ENCODE measurements at regions not wholly inside any gene's neighbourhood (a gene's known extent, or its start where the extent isn't known, plus 50 kb on each side); places are given as distances from the start of the nearest gene placed in this dataset.
"Not testable (repeated sequence)": the region's sequence is repeated elsewhere in the genome, so short reads cannot be mapped to it uniquely, and the experiment has no call there.

- not testable (repeated sequence) for DNase-seq
These were observed 232.6 kb upstream of the CHORDC1 start for GRCh38 chr11:90455347-90455920.

- DNase-seq, result no peak
These were observed 230.7 kb upstream of the CHORDC1 start for GRCh38 chr11:90453525-90453924.

GRCh38 chr11:90449606-90450005 is 226.8 kb upstream of the CHORDC1 start:
- DNase-seq, result no peak

GRCh38 chr11:90448256-90448655 is 225.4 kb upstream of the CHORDC1 start:
- no peak for DNase-seq

GRCh38 chr11:90447618-90448017 is 224.8 kb upstream of the CHORDC1 start:
- no peak for DNase-seq

- DNase-seq, result no peak
These were observed 223.4 kb upstream of the CHORDC1 start for GRCh38 chr11:90446207-90446606.

DNA sequence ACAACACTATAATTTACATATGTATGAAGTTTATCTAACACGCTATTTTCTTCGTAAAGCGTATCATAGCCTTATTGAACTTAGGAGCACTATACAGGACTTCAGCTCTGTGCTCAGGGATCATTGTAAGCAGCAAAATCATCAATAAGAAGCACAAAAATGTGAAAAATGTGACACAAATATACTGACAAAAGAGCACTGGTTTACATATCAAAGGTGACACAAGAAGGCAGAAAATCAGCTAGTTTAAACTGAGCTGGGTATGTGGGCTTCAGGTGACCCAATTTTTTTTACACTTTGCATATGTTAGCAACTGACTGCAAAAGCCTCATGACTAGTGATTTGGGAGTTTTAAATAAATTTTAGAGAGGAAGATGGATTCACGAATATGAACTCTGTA is 215.2 kb upstream of the CHORDC1 start:
- DNase-seq, result no peak

GRCh38 chr11:90434858-90435257 is 212.0 kb upstream of the CHORDC1 start:
- no peak for DNase-seq

DNA sequence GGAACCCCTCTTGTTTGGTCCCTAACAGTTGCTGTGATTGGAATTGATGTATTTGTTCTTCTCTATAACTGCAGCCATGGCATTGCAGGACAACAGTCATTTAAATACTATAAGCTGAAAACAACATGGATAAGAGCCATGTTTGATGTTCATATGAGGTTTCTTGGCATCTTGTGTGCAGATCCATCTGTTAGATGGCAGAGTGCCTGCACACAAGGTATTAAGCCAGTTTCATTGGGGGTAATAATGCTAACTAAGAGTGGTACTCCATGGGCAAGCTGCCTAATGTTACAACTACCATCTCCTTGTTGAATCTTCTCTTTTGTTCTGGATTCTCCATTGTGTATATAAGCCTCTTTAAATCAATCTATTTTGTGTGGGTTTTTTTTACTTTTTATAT is 206.0 kb upstream of the CHORDC1 start:
- no peak for DNase-seq

GRCh38 chr11:90426442-90426841 is 203.6 kb upstream of the CHORDC1 start:
- no peak for DNase-seq

GRCh38 chr11:90423378-90423777 is 200.5 kb upstream of the CHORDC1 start:
- DNase-seq, result no peak

GRCh38 chr11:90422787-90423186 is 199.9 kb upstream of the CHORDC1 start:
- not testable (repeated sequence) for DNase-seq

- no peak for DNase-seq
These were observed 191.4 kb upstream of the CHORDC1 start for GRCh38 chr11:90414221-90414620.

DNA sequence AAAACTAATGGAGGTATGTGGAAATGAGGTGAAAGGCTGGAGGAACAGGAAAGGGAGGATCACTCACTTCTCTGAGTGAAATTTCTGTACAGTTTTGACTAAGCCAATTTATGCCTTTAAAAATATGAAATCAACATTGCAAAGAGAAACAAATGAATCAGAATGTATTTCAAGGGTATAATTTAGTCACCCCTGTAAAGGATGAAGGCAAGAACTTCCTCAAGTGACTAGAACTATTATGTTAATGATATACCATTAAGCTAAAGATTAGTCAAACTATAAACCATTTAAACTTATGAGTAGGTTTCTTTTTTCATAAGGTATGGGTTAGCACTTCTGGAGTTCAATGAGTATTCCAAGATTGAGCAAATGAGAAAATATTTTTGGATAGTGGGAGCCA is 184.5 kb upstream of the CHORDC1 start:
- no peak for DNase-seq

GRCh38 chr11:90392692-90393091 is 169.8 kb upstream of the CHORDC1 start:
- DNase-seq, result no peak

- DNase-seq, result no peak
These were observed 168.9 kb upstream of the CHORDC1 start for GRCh38 chr11:90391756-90392155.

GRCh38 chr11:90380206-90380605 is 157.4 kb upstream of the CHORDC1 start:
- no peak for DNase-seq

GRCh38 chr11:90373971-90374370 is 151.1 kb upstream of the CHORDC1 start:
- no peak for DNase-seq

DNA sequence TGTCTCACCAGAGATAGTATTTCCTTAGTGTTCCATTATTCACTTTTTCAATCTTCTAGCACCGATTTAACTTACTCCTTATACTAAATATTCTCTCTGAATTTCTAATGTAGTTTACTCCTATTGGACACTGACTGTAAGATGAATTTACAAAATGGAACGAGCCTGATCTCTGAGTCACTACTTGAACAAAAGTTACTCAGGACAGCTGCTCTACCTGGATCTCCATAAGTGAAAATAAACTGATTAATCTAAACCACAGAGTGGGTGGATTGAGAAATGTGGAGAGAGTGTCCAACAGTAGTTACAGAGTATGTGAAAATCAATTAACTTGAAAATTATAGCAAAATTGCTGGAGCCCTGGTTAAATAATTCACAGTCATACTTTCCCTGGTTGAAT is 141.7 kb upstream of the CHORDC1 start:
- DNase-seq, result no peak

DNA sequence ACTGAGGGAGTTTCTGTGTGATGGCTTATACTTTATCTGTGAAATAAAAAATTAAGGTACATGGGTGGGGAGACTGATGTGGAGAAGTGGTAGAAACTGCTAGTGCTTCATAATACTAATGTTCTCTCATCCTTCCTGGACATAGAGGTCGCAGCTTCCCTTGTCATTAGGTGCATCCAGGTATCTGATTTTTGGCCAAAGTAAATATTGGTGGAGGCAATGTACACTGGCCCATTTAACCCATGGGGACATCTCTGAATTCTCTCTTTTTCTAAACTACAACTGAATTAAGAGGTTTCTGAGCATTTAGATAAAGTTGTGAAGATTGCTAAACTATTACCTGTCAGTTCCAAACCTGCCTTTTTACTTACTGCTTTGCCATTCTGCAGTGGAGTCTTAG is 140.9 kb upstream of the CHORDC1 start:
- no peak for DNase-seq

DNA sequence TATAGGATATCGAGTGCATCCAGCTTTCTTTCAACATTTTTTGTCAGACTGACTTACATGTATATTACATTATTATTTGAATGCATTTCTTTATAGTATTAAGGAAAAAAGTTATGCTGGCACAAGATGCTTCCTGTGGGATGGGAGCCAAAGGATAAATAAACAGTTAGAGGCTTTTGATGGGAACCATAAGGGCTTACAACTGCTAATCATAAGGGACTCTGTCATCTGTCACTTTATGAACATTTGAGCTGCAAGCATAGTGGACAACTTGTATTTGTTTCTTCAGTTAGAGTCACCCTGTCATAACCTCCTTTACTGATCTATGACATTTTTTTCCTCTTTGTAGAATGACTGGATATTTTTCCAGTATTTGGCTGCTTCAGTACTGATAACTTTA is 132.4 kb upstream of the CHORDC1 start:
- no peak for DNase-seq

DNA sequence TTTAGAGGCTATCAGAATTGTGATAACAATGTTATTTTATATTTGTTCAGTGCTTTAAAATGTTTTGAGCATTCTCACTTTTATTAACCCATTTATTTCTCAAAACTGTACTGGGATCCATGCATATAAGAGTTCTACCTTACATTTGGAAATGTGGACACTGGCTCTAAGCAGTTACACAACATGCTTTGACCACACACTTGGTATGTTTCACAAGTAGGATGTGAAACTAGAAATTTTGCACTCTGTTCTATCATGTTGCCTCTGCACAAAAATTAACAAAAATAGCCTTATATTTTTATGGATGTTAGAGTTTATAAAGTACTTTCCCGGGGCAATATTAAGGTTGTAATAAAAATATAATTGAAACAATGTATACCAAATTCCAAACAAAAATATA is 126.9 kb upstream of the CHORDC1 start:
- DNase-seq, result no peak

DNA sequence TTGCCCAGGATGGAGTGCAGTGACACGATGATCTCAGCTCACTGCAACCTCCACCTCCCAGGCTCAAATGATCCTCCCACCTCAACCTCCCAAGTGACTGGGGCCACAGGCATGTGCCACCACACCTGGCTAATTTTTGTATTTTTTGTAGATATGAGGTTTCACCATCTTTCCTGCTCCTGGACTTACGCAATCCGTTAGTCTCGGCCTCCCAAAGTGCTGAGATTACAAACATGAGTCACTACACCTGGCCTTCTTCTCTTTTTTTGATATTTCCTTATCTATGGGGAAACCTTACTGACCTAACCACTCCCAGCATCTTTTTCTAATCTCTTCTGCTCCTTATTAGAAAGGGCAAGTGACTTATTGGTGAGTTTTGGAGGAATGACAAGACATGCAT is 121.7 kb upstream of the CHORDC1 start:
- no peak for DNase-seq

GRCh38 chr11:90343673-90344072 is 120.8 kb upstream of the CHORDC1 start:
- DNase-seq, result no peak

DNA sequence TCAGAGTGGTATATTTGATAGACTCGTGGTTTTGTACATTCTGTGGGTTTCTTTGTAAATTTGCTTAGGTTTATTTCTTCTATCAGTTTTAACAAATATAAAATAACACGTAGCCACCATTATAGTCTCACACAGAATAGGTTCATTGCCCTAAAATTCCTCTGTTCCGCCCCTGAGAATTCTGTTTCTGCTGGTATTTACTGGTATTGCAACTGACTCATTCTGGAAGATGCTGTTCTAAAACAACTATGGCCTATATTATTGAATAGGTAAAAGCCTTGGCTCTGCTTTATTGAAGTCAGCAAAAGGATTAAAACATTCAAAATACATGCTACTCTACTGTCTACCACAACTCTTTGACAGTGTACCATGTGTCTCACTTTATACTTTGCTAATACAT is 119.1 kb upstream of the CHORDC1 start:
- no peak for DNase-seq

DNA sequence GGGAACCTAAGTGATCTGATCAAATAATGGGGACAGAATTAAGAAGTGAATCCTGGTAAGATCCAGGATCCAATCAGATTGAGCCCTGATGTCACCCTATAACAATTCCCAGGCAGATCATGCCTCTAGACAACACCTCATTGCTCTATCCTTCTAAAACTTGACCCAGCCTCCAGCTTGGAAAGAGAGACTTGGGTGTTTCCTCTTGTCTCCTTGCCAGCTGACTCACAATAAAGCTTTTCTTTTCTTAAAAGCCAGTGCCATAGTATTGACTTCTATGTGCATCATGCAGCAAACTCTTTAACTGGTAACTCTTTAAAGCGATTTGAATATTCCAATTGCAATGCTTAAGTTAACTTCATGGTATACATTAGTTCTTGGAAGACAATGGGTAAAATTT is 109.6 kb upstream of the CHORDC1 start:
- no peak for DNase-seq
